Liver (tissue), 8 donors: ENCODE measurements at regions not wholly inside any gene's neighbourhood (a gene's known extent, or its start where the extent isn't known, plus 50 kb on each side); places are given as distances from the start of the nearest gene placed in this dataset.

Source experiments
- DNase-seq: peaks from one replicate; pipeline ENCODE4 v3.0.0-alpha.2; 2017; ENCODE audit warnings: low spot score
- H3K27ac ChIP-seq, 2 donors: one replicate each; pipeline ENCODE4 v1.7.0; 2013; ENCODE audit warnings: inconsistent platforms in 2 of 2, low read length in 2 of 2, control low read depth in 1 of 2, low read depth in 1 of 2, mild to moderate bottlenecking in 1 of 2
- H3K27me3 ChIP-seq, 4 donors: one replicate each; pipeline versions ENCODE4 v1.6.1 to v1.7.0; 2013; ENCODE audit warnings: low read length in 3 of 4, inconsistent platforms in 1 of 4, mild to moderate bottlenecking in 1 of 4, moderate library complexity in 1 of 4; ENCODE audit not compliant: control insufficient read depth in 4 of 4, insufficient read depth in 4 of 4
- H3K36me3 ChIP-seq, 4 donors: one replicate each; pipeline versions ENCODE4 v1.6.1 to v1.7.0; 2013; ENCODE audit warnings: low read length in 3 of 4, mild to moderate bottlenecking in 3 of 4, low read depth in 1 of 4, moderate library complexity in 1 of 4; ENCODE audit not compliant: control insufficient read depth in 4 of 4, insufficient read depth in 3 of 4
- H3K4me1 ChIP-seq, 4 donors: one replicate each; pipeline versions ENCODE4 v1.6.1 to v1.7.0; 2013; ENCODE audit warnings: low read length in 3 of 4, mild to moderate bottlenecking in 3 of 4, moderate library complexity in 1 of 4; ENCODE audit not compliant: control insufficient read depth in 4 of 4, insufficient read depth in 4 of 4
- H3K4me3 ChIP-seq, 3 donors: one replicate each; pipeline versions ENCODE4 v1.6.1 to v1.7.0; 2013; ENCODE audit warnings: low read length in 3 of 3, control low read depth in 1 of 3, low read depth in 1 of 3, mild to moderate bottlenecking in 1 of 3
- H3K9ac ChIP-seq, 2 donors: one replicate each; pipeline ENCODE4 v1.7.0; 2013; ENCODE audit warnings: low read length in 2 of 2, mild to moderate bottlenecking in 2 of 2, moderate library complexity in 2 of 2, control low read depth in 1 of 2, low read depth in 1 of 2
- H3K9me3 ChIP-seq, 4 donors: one replicate each; pipeline versions ENCODE4 v1.6.1 to v1.7.0; 2013; ENCODE audit warnings: low read length in 3 of 4; ENCODE audit not compliant: control insufficient read depth in 4 of 4
- EGR1 ChIP-seq, 2 donors: IDR thresholded peaks; 2 replicates each; pipeline ENCODE4 v1.6.1; 2016 to 2018; ENCODE audit warnings: antibody characterized with exemption in 2 of 2, low read depth in 2 of 2
- FOXA1 ChIP-seq: IDR thresholded peaks from 2 replicates; pipeline ENCODE4 v1.6.1; 2016; ENCODE audit warnings: antibody characterized with exemption
- FOXA2 ChIP-seq: IDR thresholded peaks from 2 replicates; pipeline ENCODE4 v1.6.1; 2016; ENCODE audit warnings: antibody characterized with exemption
- HNF4A ChIP-seq, 2 donors: conservative IDR thresholded peaks; 2 replicates each; pipeline ENCODE4 v1.6.1; 2016; ENCODE audit warnings: antibody characterized with exemption in 2 of 2, mild to moderate bottlenecking in 2 of 2
- JUND ChIP-seq, 2 donors: IDR thresholded peaks; 2 replicates each; pipeline ENCODE4 v1.6.1; 2016; ENCODE audit warnings: antibody characterized with exemption in 2 of 2
- NR2F2 ChIP-seq: IDR thresholded peaks from 2 replicates; pipeline ENCODE4 v1.6.1; 2016; ENCODE audit warnings: antibody characterized with exemption
- RAD21 ChIP-seq, 2 donors: IDR thresholded peaks; 2 replicates each; pipeline ENCODE4 v1.6.1; 2016; ENCODE audit warnings: antibody characterized with exemption in 2 of 2, mild to moderate bottlenecking in 2 of 2
- RXRA ChIP-seq, 2 donors: IDR thresholded peaks; 2 replicates each; pipeline ENCODE4 v1.6.1; 2017 to 2018; ENCODE audit warnings: antibody characterized with exemption in 2 of 2, mild to moderate bottlenecking in 1 of 2
- SP1 ChIP-seq: IDR thresholded peaks from 2 replicates; pipeline ENCODE4 v1.6.1; 2018; ENCODE audit warnings: antibody characterized with exemption, mild to moderate bottlenecking
- YY1 ChIP-seq: IDR thresholded peaks from 2 replicates; pipeline ENCODE4 v1.6.1; 2016; ENCODE audit warnings: antibody characterized with exemption, mild to moderate bottlenecking
- WGBS: extraction: QIAGEN DNeasy Blood & Tissue Kit; methylation state at CpG from one replicate; pipeline ENCODE4 v1.1.7; 2013; 5-methylcytosine and 5-hydroxymethylcytosine counted together
- TF ChIP-seq, protein P1 (sequence below): IDR thresholded peaks from 2 replicates; pipeline ENCODE4 v1.6.1; 2016; ENCODE audit warnings: antibody characterized with exemption
- TF ChIP-seq, protein P2 (sequence below): fragments of 150-350 bp; IDR thresholded peaks from 2 replicates; pipeline ENCODE4 v1.5.1; 2017; ENCODE audit warnings: improper control_type of control experiment, low read depth, low read length; ENCODE audit not compliant: missing input control
- donor health status: healthy.
- donor health status: healthy.
- donor health status: healthy.
- donor health status: healthy.
- donor health status: healthy.

- no peak overlapping the region for H3K4me3 ChIP-seq
- no peak overlapping the region for H3K9ac ChIP-seq
- no peaks in the 10 kb centered on the region for H3K9me3 ChIP-seq
- no peak overlapping the region for H3K27ac ChIP-seq
- DNase-seq: no peak
- H3K36me3 ChIP-seq: no peaks in the 10 kb centered on the region
- 95% methylated on average over 4 of the region's 4 CpGs for WGBS
- H3K27me3 ChIP-seq: peaks cover 0 to 1% (median 0%) of the 10 kb centered on the region in 4 donors
- no peak for TF ChIP-seq EGR1 (IDR thresholded peaks at IDR 0.05; ENCODE audit: low read depth in 2 of 2)
- TF ChIP-seq, protein P1, sequence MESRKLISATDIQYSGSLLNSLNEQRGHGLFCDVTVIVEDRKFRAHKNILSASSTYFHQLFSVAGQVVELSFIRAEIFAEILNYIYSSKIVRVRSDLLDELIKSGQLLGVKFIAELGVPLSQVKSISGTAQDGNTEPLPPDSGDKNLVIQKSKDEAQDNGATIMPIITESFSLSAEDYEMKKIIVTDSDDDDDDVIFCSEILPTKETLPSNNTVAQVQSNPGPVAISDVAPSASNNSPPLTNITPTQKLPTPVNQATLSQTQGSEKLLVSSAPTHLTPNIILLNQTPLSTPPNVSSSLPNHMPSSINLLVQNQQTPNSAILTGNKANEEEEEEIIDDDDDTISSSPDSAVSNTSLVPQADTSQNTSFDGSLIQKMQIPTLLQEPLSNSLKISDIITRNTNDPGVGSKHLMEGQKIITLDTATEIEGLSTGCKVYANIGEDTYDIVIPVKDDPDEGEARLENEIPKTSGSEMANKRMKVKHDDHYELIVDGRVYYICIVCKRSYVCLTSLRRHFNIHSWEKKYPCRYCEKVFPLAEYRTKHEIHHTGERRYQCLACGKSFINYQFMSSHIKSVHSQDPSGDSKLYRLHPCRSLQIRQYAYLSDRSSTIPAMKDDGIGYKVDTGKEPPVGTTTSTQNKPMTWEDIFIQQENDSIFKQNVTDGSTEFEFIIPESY: no peak
- no peak for TF ChIP-seq HNF4A (conservative IDR thresholded peaks at IDR 0.05)
- no peak for TF ChIP-seq FOXA2
- no peak for TF ChIP-seq FOXA1
- peaks cover 0 to 2% (median under 1%) of the 10 kb centered on the region in 4 donors for H3K4me1 ChIP-seq
These were observed 107.8 kb upstream of the NKX1-1 start for GRCh38 chr4:1513936-1514483.

DNA sequence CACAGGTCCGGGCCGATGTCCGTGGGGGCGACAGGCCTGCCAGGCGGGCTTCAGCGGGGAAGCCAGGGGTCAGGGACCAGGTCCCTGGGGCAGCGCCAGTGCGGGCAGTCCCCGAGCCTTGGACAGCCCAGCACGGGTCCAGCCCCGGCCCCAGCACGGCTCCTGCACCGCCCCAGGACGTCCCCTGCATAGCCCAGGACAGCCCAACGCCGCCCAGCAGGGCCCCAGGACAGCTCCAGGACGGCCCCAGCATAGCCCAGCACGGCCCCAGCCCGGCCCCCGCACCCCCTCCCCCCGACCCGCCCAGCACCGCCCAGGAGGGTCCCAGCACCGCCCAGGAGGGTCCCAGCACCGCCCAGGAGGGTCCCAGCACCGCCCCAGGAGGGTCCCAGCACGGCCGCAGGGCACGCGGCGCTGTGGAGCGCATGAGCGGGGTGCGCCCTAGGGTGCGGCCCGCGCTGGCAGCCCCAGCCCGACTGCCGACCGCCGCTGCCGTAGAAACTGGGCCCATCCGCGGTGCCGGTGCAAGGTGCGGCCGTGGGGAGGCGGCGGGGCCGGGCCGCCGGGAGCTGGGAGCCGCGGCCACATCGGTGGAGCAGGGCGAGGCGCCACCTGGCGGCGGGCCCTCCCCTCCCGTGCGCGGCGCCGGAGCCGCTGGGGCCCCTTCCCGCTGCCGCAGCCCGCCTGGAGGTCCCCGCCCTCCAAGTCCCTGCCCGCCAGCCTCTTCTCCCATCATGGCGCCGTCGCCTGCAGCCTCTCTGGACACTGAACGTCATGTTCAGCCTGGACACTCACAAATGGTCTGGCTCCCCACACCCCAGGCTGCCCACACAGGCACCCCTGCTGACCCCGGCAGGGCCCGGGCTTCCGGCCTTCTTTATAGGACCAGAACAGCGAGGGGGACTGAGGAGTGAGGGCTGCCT, 106.8 kb upstream of the NKX1-1 start:
- Histone ChIP-seq H3K9ac (no peak overlapping the region), H3K27me3 (no peaks in the 10 kb centered on the region), H3K4me3 (peak overlapping the region in 1 of 3 donors; percentile 40), H3K36me3 (no peaks in the 10 kb centered on the region), H3K9me3 (no peaks in the 10 kb centered on the region), H3K4me1 (peaks cover 0 to 2% (median under 1%) of the 10 kb centered on the region in 4 donors), H3K27ac (no peak overlapping the region)
- DNase-seq: peak; percentile 57
- WGBS: 8% methylated on average over 78 of the region's 78 CpGs
- TF ChIP-seq, protein P2, sequence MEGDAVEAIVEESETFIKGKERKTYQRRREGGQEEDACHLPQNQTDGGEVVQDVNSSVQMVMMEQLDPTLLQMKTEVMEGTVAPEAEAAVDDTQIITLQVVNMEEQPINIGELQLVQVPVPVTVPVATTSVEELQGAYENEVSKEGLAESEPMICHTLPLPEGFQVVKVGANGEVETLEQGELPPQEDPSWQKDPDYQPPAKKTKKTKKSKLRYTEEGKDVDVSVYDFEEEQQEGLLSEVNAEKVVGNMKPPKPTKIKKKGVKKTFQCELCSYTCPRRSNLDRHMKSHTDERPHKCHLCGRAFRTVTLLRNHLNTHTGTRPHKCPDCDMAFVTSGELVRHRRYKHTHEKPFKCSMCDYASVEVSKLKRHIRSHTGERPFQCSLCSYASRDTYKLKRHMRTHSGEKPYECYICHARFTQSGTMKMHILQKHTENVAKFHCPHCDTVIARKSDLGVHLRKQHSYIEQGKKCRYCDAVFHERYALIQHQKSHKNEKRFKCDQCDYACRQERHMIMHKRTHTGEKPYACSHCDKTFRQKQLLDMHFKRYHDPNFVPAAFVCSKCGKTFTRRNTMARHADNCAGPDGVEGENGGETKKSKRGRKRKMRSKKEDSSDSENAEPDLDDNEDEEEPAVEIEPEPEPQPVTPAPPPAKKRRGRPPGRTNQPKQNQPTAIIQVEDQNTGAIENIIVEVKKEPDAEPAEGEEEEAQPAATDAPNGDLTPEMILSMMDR: peak; percentile 63
- TF ChIP-seq RAD21 (IDR thresholded peaks at IDR 0.05): no peak

- Histone ChIP-seq H3K36me3 (no peaks in the 10 kb centered on the region), H3K27me3 (no peaks in the 10 kb centered on the region), H3K27ac (no peak overlapping the region), H3K9me3 (no peaks in the 10 kb centered on the region), H3K4me1 (peaks cover 0 to 2% (median under 1%) of the 10 kb centered on the region in 4 donors), H3K4me3 (peak overlapping the region in 1 of 3 donors; percentile 40), H3K9ac (no peak overlapping the region)
- DNase-seq: no peak
- TF ChIP-seq SP1 (no peak), RAD21 (IDR thresholded peaks at IDR 0.05) (no peak), HNF4A (conservative IDR thresholded peaks at IDR 0.05) (no peak), JUND (IDR thresholded peaks at IDR 0.05) (no peak), NR2F2 (no peak), RXRA (IDR thresholded peaks at IDR 0.05) (no peak), YY1 (no peak)
- TF ChIP-seq, protein P1: no peak
- WGBS: 58% methylated on average over 29 of the region's 29 CpGs
These were observed 106.0 kb upstream of the NKX1-1 start for GRCh38 chr4:1512051-1512737.
